Calu3 (cell line): ENCODE measurements at regions not wholly inside any gene's neighbourhood (a gene's known extent, or its start where the extent isn't known, plus 50 kb on each side); places are given as distances from the start of the nearest gene placed in this dataset.

Experiments used
- BruUV-seq: library from RNA; stranded (reverse); fragments of 400-500 nt; replicated peaks from 2 replicates; lab custom pipeline; 2021; lab: Mats Ljungman, UMichigan
- CTCF ChIA-PET: fragments of 300-600 bp; sonication (Branson Sonifier 250); formaldehyde crosslinking; loops from one replicate; lab custom pipeline; 2022; ENCODE audit warnings: antibody characterized with exemption; lab: Charles Lee
- DNase-seq: peaks from one replicate; pipeline ENCODE4 v3.0.0; 2022
- H3K27ac Mint-ChIP-seq: one replicate; pipeline ENCODE4 v1.8.0; 2022; ENCODE audit warnings: mixed read lengths; ENCODE audit not compliant: unreplicated experiment
- H3K27me3 Mint-ChIP-seq: one replicate; pipeline ENCODE4 v1.8.0; 2022; ENCODE audit warnings: mixed read lengths; ENCODE audit not compliant: unreplicated experiment
- H3K36me3 Mint-ChIP-seq: one replicate; pipeline ENCODE4 v1.8.0; 2022; ENCODE audit warnings: mild to moderate bottlenecking, moderate library complexity, mixed read lengths; ENCODE audit not compliant: insufficient read depth, unreplicated experiment
- H3K4me1 Mint-ChIP-seq: one replicate; pipeline ENCODE4 v1.8.0; 2022; ENCODE audit warnings: mild to moderate bottlenecking, low read depth, mixed read lengths; ENCODE audit not compliant: unreplicated experiment
- H3K4me3 Mint-ChIP-seq: one replicate; pipeline ENCODE4 v1.8.0; 2022; ENCODE audit warnings: mild to moderate bottlenecking, low read depth, moderate library complexity, mixed read lengths; ENCODE audit not compliant: unreplicated experiment
- H3K9me3 Mint-ChIP-seq: one replicate; pipeline ENCODE4 v1.8.0; 2022; ENCODE audit warnings: low read depth, mixed read lengths; ENCODE audit not compliant: unreplicated experiment
- intact Hi-C: fragments of 100-400 bp; cut with micrococcal nuclease; formaldehyde crosslinking; loops from one replicate; pipeline ENCODE4 v1.10.0; 2022; ENCODE audit not compliant: unreplicated experiment
- TF ChIP-seq, protein P1 (sequence below): fragments of 200-600 bp; IDR thresholded peaks from one replicate; pipeline ENCODE4 v1.8.0; 2022; ENCODE audit warnings: antibody characterized with exemption; ENCODE audit not compliant: unreplicated experiment

DNA sequence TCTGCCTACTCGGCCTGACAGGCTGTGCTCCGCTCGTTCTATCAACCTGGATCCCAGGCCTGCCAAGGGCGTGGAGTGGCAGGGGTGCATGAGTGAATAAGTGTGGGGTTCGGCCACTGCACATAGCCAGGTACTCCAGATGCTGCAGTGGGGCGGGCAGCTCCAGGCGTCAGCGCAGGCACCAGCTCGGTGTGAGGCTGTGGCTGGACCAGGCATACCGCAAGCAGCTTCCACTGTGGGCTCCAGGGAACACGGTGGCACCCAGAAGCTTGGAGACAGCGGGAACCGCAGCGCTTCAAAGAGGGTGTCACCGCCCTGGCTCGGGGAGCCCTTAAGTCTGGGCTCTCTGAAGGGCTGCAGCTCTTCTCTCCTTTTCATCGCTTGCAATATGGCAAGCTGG is 1630.2 kb downstream of the OLFM4 start:
- no peak overlapping the region for H3K4me3 Mint-ChIP-seq
- intact Hi-C loops: no loop called here
- H3K4me1 Mint-ChIP-seq: no peaks in the 10 kb centered on the region
- DNase-seq: no peak
- H3K9me3 Mint-ChIP-seq: peaks cover 8% of the 10 kb centered on the region
- no TSS peak for BruUV-seq
- TF ChIP-seq, protein P1, sequence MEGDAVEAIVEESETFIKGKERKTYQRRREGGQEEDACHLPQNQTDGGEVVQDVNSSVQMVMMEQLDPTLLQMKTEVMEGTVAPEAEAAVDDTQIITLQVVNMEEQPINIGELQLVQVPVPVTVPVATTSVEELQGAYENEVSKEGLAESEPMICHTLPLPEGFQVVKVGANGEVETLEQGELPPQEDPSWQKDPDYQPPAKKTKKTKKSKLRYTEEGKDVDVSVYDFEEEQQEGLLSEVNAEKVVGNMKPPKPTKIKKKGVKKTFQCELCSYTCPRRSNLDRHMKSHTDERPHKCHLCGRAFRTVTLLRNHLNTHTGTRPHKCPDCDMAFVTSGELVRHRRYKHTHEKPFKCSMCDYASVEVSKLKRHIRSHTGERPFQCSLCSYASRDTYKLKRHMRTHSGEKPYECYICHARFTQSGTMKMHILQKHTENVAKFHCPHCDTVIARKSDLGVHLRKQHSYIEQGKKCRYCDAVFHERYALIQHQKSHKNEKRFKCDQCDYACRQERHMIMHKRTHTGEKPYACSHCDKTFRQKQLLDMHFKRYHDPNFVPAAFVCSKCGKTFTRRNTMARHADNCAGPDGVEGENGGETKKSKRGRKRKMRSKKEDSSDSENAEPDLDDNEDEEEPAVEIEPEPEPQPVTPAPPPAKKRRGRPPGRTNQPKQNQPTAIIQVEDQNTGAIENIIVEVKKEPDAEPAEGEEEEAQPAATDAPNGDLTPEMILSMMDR: no peak
- H3K36me3 Mint-ChIP-seq: no peaks in the 10 kb centered on the region
- no peaks in the 10 kb centered on the region for H3K27me3 Mint-ChIP-seq
- no peak overlapping the region for H3K27ac Mint-ChIP-seq
- CTCF ChIA-PET: no interaction called here

DNA sequence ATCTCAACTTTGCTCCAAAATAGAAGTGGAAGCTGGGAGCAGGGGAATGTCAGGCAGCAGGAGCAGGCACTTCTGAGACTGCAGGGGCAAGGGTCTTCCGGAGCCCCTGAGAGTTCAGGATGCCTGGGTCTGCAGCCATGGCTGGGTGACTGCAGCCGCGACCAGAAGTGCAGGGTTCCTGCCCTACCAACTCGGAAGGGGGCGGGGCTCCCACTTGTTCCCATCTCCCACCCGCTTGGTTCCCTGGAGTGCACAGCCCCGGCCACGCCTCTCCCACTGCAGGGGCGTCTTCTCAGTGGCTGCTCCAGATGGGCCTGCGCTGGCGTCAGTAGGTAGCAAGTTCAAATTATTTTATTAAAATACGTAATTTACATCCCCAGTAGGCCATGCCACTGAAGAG is 1631.7 kb downstream of the OLFM4 start:
- CTCF ChIA-PET: no interaction called here
- Mint-ChIP-seq H3K36me3 (no peaks in the 10 kb centered on the region), H3K4me1 (no peaks in the 10 kb centered on the region), H3K27me3 (no peaks in the 10 kb centered on the region), H3K27ac (no peak overlapping the region), H3K4me3 (no peak overlapping the region), H3K9me3 (peaks cover 11% of the 10 kb centered on the region)
- no peak for DNase-seq
- TF ChIP-seq, protein P1: no peak
- no TSS peak for BruUV-seq
- intact Hi-C loops: no loop called here

GRCh38 chr13:54676526-54677113 is 1648.0 kb downstream of the OLFM4 start:
- no peak for DNase-seq
- intact Hi-C loops: no loop called here
- Mint-ChIP-seq H3K9me3 (peaks cover 8% of the 10 kb centered on the region), H3K4me3 (no peak overlapping the region), H3K4me1 (no peaks in the 10 kb centered on the region), H3K27me3 (no peaks in the 10 kb centered on the region), H3K27ac (no peak overlapping the region), H3K36me3 (no peaks in the 10 kb centered on the region)
- CTCF ChIA-PET: no interaction called here
- no TSS peak for BruUV-seq
- TF ChIP-seq, protein P1: no peak

- Mint-ChIP-seq H3K4me3 (no peak overlapping the region), H3K9me3 (peaks cover 8% of the 10 kb centered on the region), H3K27me3 (no peaks in the 10 kb centered on the region), H3K4me1 (no peaks in the 10 kb centered on the region), H3K27ac (no peak overlapping the region), H3K36me3 (no peaks in the 10 kb centered on the region)
- TF ChIP-seq, protein P1: no peak
- intact Hi-C loops: no loop called here
- no peak for DNase-seq
- CTCF ChIA-PET: no interaction called here
- no TSS peak for BruUV-seq
Observed at GRCh38 chr13:54682184-54682583, 1653.6 kb downstream of the OLFM4 start.
